Loucy (cell line): ENCODE measurements at regions not wholly inside any gene's neighbourhood (a gene's known extent, or its start where the extent isn't known, plus 50 kb on each side); places are given as distances from the start of the nearest gene placed in this dataset.

Experiments
- CTCF ChIP-seq: fragments of 200-600 bp; sonication (generic); conservative IDR thresholded peaks from 2 replicates; pipeline ENCODE4 v1.5.1; 2014; ENCODE audit warnings: mild to moderate bottlenecking, antibody characterized with exemption, low read length
- EZH2phosphoT487 ChIP-seq: fragments of 200-600 bp; IDR thresholded peaks from 2 replicates; pipeline ENCODE4 v1.6.1; 2018; ENCODE audit warnings: antibody characterized with exemption, mild to moderate bottlenecking, moderate library complexity, borderline replicate concordance

DNA sequence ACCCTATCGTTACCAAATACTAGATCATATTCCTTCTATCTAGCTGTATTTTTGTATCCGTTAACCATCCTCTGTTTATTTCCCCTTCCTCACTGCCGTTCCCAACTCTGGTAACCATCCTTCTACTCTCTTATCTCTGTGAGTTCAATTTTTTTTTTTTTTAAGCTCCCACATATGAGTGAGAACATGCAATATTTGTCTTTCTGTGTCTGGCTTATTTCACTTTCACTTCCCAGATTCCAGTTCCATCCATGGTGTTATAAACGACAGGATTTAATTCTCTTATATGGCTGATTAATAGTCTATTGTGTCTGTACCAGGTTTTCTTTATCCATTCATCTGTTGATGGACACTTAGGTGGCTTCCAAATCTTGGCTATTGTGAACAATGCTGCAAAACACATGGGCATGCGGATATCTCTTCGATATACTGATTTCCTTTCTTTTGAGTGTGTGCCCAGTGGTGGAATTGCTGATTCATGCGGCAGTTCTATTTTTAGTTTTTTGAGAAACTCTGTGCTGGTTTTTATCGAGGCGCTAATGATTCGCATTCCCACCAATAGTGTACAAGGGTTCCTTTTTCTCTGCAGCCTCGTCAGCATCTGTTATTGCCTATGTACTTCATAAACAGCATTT lies 599.6 kb downstream of the TMEM114 start:
- TF ChIP-seq CTCF (no peak), EZH2phosphoT487 (no peak)
